Activated CD8-positive, alpha-beta T cell treated with anti-CD3 and anti-CD28 coated beads, Interleukin-2, amount 10 ng/mL, durations not matched to agents 7 days and 5 days (primary cell): ENCODE measurements at regions not wholly inside any gene's neighbourhood (a gene's known extent, or its start where the extent isn't known, plus 50 kb on each side); places are given as distances from the start of the nearest gene placed in this dataset.

Experiments
- ATAC-seq: fragments of 150-1000 bp; cut with Tn5 transposase; one replicate; pipeline ENCODE4 v1.10.0; 2021; ENCODE audit warnings: moderate library complexity
- CTCF ChIA-PET: fragments of 350-600 bp; sonication (Branson Sonifier 250); formaldehyde crosslinking; loops from one replicate; lab custom pipeline; 2021; ENCODE audit warnings: antibody characterized with exemption; lab: Charles Lee
- POLR2A ChIA-PET: fragments of 350-600 bp; sonication (Branson Sonifier 250); formaldehyde crosslinking; loops from one replicate; lab custom pipeline; 2021; ENCODE audit warnings: antibody characterized with exemption; lab: Charles Lee
- DNase-seq: peaks from one replicate; pipeline ENCODE4 v3.0.0-alpha.2; 2020
- H3K27ac Mint-ChIP-seq: one replicate; pipeline ENCODE4 v1.8.0; 2021; ENCODE audit warnings: mild to moderate bottlenecking, mixed read lengths
- H3K27me3 Mint-ChIP-seq: one replicate; pipeline ENCODE4 v1.8.0; 2021; ENCODE audit warnings: low read depth, mixed read lengths
- H3K36me3 Mint-ChIP-seq: one replicate; pipeline ENCODE4 v1.8.0; 2021; ENCODE audit warnings: low read depth, mixed read lengths
- H3K4me1 Mint-ChIP-seq: one replicate; pipeline ENCODE4 v1.8.0; 2021; ENCODE audit warnings: low read depth, mixed read lengths
- H3K4me3 Mint-ChIP-seq: one replicate; pipeline ENCODE4 v1.8.0; 2021; ENCODE audit warnings: mild to moderate bottlenecking, mixed read lengths
- H3K9me3 Mint-ChIP-seq: one replicate; pipeline ENCODE4 v1.8.0; 2022; ENCODE audit warnings: mixed read lengths; ENCODE audit not compliant: insufficient read depth

DNA sequence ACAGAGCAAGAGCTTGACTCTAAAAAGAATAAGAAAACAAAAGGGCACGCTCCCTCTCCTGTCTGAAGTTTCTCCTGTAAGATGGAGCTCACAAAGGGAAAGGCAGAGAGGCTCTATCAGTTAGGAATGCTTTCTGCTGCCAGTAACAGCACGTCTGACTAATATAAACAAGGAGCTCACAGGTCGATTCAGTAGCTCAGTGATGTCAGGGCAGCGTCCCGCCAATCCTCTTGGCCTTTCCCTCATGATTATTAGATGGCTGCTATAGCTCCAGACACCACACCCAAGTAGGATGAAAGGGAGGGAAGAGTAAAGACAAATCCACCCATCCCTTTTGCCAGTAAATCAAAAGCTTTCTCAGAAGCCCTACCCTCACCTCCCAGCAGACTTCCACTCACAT, 51.3 kb upstream of the HMGXB4 start:
- Mint-ChIP-seq H3K4me1 (no peaks in the 10 kb centered on the region), H3K27me3 (peaks cover 5% of the 10 kb centered on the region), H3K4me3 (no peak overlapping the region), H3K36me3 (no peaks in the 10 kb centered on the region), H3K27ac (no peak overlapping the region), H3K9me3 (no peaks in the 10 kb centered on the region)
- no peak for ATAC-seq
- DNase-seq: no peak
- ChIA-PET CTCF (no interaction called here), POLR2A (interaction anchor here (0.8 kb wide), 1 partner anchor 10 kb away, joined by 4 read pairs; no protein-coding TSS in a partner anchor)

DNA sequence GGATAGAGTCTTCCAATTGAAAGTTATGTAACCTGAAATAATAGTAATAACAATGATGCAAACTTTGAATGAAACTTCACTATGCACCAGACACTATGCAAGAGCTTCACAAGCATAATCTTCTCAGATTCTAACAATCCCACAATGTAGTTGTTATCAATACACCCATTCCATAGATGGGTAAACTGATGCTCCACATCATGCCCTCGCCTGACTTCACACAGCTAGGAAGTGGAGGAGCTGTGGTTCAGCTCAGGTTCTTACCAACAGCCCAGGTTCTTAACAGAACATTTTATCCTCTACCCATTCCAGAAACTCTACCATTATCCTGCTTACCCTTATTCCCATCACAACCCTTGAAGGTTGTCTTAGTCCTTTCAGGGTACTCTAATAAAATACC, 50.4 kb upstream of the HMGXB4 start:
- Mint-ChIP-seq H3K9me3 (no peaks in the 10 kb centered on the region), H3K4me1 (no peaks in the 10 kb centered on the region), H3K4me3 (no peak overlapping the region), H3K27me3 (peaks cover 5% of the 10 kb centered on the region), H3K36me3 (no peaks in the 10 kb centered on the region), H3K27ac (no peak overlapping the region)
- ATAC-seq (no peak), DNase-seq (no peak)
- ChIA-PET CTCF (no interaction called here), POLR2A (interaction anchor here (0.7 kb wide), 1 partner anchor 9 kb away, joined by 3 read pairs; no protein-coding TSS in a partner anchor)
